OCI-LY1 (cell line): ENCODE measurements at regions not wholly inside any gene's neighbourhood (a gene's known extent, or its start where the extent isn't known, plus 50 kb on each side); places are given as distances from the start of the nearest gene placed in this dataset.
"Not testable (repeated sequence)": the region's sequence is repeated elsewhere in the genome, so short reads cannot be mapped to it uniquely, and the experiment has no call there.

Experiments used
- H2AFZ ChIP-seq: fragments of 200-600 bp; sonication (generic), shearing (Covaris generic); 2 replicates; pipeline ENCODE4 v1.6.0; 2014; ENCODE audit warnings: antibody characterized with exemption, mild to moderate bottlenecking, low read length
- H3F3A ChIP-seq: fragments of 200-600 bp; sonication (generic), shearing (Covaris generic); 2 replicates; pipeline ENCODE4 v1.6.0; 2014; ENCODE audit warnings: mild to moderate bottlenecking, antibody characterized with exemption, low read length, moderate library complexity; ENCODE audit not compliant: insufficient read depth
- H3K27ac ChIP-seq: fragments of 200-600 bp; sonication (generic); 2 replicates; pipeline ENCODE4 v1.5.1; 2014; ENCODE audit warnings: low read length, mixed run types, mild to moderate bottlenecking, low read depth; ENCODE audit not compliant: poor library complexity, severe bottlenecking
- H3K27me3 ChIP-seq: fragments of 200-600 bp; sonication (generic); 2 replicates; pipeline ENCODE4 v1.6.0; 2014; ENCODE audit warnings: antibody characterized with exemption, mild to moderate bottlenecking, low read length, moderate library complexity; ENCODE audit not compliant: insufficient read depth
- H3K36me3 ChIP-seq: fragments of 200-600 bp; sonication (generic); 2 replicates; pipeline ENCODE4 v1.6.1; 2014; ENCODE audit warnings: mild to moderate bottlenecking, antibody characterized with exemption, low read length, moderate library complexity, mixed read lengths; ENCODE audit not compliant: insufficient read depth
- H3K4me1 ChIP-seq: fragments of 200-600 bp; sonication (generic); 2 replicates; pipeline ENCODE4 v1.5.1; 2014; ENCODE audit warnings: mild to moderate bottlenecking, low read length, moderate library complexity; ENCODE audit not compliant: insufficient read depth, severe bottlenecking
- H3K4me2 ChIP-seq: fragments of 200-600 bp; sonication (generic), shearing (Covaris generic); 2 replicates; pipeline ENCODE4 v1.6.1; 2014; ENCODE audit warnings: low read length
- H3K4me3 ChIP-seq: fragments of 200-600 bp; sonication (generic); 2 replicates; pipeline ENCODE4 v1.5.1; 2014; ENCODE audit warnings: low read length, low read depth, mild to moderate bottlenecking, mixed read lengths; ENCODE audit not compliant: poor library complexity, severe bottlenecking
- H3K79me2 ChIP-seq: fragments of 200-600 bp; shearing (Covaris generic); 2 replicates; pipeline ENCODE4 v1.6.1; 2016; ENCODE audit warnings: mixed run types, low read length, mixed read lengths; ENCODE audit not compliant: insufficient read depth
- H3K9ac ChIP-seq: fragments of 200-600 bp; sonication (generic), shearing (Covaris generic); 2 replicates; pipeline ENCODE4 v1.6.1; 2014; ENCODE audit warnings: mild to moderate bottlenecking, low read length, mixed read lengths
- H3K9me2 ChIP-seq: fragments of 200-600 bp; sonication (generic), shearing (Covaris generic); 2 replicates; pipeline ENCODE4 v1.6.1; 2014; ENCODE audit warnings: low read depth, mild to moderate bottlenecking, low read length, mixed read lengths
- H3K9me3 ChIP-seq: fragments of 200-600 bp; shearing (Covaris generic); 2 replicates; pipeline ENCODE4 v1.6.1; 2014; ENCODE audit warnings: low read length, mixed read lengths
- H4K20me1 ChIP-seq: fragments of 200-600 bp; sonication (generic), shearing (Covaris generic); 2 replicates; pipeline ENCODE4 v1.6.0; 2016; ENCODE audit warnings: mild to moderate bottlenecking, low read length; ENCODE audit not compliant: insufficient read depth
- EZH2 ChIP-seq: fragments of 200-600 bp; sonication (generic), shearing (Covaris generic); IDR thresholded peaks from 2 replicates; pipeline ENCODE4 v1.8.0; 2017; ENCODE audit warnings: borderline replicate concordance, mixed run types, mild to moderate bottlenecking, antibody characterized with exemption, low read length, moderate library complexity, mixed read lengths
- TF ChIP-seq, protein P1 (sequence below): fragments of 200-600 bp; sonication (generic), shearing (Covaris generic); IDR thresholded peaks from 2 replicates; pipeline ENCODE4 v1.5.1; 2017; ENCODE audit warnings: mild to moderate bottlenecking, antibody characterized with exemption, low read length, moderate library complexity, mixed read lengths

DNA sequence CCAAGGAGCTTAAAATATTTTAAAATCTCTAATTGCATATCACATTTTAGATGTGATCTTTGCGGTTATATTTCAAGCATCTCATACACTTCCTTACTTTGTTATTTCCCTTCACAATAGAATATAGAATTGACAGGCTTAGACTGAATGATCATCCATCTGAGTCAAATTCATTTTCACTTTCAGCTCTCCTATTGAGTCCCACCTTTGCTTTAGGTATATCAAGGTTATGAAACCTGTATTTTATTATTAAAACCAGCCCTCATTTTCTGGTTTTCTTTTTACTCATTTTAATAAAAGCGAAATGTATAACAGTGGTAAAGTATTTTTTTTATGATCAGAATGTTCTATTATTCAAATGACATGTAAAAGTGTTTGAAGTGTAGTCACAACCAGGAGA is 162.9 kb upstream of the KYNU start:
- TF ChIP-seq, protein P1, sequence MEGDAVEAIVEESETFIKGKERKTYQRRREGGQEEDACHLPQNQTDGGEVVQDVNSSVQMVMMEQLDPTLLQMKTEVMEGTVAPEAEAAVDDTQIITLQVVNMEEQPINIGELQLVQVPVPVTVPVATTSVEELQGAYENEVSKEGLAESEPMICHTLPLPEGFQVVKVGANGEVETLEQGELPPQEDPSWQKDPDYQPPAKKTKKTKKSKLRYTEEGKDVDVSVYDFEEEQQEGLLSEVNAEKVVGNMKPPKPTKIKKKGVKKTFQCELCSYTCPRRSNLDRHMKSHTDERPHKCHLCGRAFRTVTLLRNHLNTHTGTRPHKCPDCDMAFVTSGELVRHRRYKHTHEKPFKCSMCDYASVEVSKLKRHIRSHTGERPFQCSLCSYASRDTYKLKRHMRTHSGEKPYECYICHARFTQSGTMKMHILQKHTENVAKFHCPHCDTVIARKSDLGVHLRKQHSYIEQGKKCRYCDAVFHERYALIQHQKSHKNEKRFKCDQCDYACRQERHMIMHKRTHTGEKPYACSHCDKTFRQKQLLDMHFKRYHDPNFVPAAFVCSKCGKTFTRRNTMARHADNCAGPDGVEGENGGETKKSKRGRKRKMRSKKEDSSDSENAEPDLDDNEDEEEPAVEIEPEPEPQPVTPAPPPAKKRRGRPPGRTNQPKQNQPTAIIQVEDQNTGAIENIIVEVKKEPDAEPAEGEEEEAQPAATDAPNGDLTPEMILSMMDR, result no peak
- TF ChIP-seq EZH2, result no peak
- Histone ChIP-seq H3K36me3 (no peaks in the 10 kb centered on the region), H4K20me1 (no peaks in the 10 kb centered on the region), H3F3A (no peaks in the 10 kb centered on the region), H2AFZ (no peak overlapping the region), H3K9me2 (no peaks in the 10 kb centered on the region), H3K9ac (no peak overlapping the region), H3K9me3 (no peaks in the 10 kb centered on the region), H3K27ac (no peak overlapping the region), H3K4me1 (no peaks in the 10 kb centered on the region), H3K27me3 (no peaks in the 10 kb centered on the region), H3K4me2 (no peak overlapping the region), H3K4me3 (no peak overlapping the region), H3K79me2 (no peaks in the 10 kb centered on the region)

DNA sequence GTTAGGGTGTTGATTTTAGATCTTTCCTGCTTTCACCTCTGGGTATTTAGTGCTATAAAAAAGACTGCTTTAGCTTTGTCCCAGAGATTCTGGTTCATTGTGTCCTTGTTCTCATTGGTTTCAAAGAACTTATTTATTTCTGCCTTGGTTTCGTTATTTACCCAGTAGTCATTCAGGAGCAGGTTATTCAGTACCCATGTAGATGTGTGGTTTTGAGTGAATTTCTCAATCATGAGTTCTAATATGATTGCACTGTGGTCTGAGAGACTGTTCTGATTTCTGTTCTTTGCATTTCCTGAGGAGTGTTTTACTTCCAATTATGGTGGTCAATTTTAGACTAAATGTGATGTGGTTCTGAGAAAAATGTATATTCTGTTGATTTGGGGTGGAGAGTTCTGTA is 167.1 kb upstream of the KYNU start:
- H3K9ac ChIP-seq, result no peak overlapping the region
- no peaks in the 10 kb centered on the region for H3K4me1 ChIP-seq
- H2AFZ ChIP-seq, result no peak overlapping the region
- H3K9me2 ChIP-seq, result no peaks in the 10 kb centered on the region
- no peak overlapping the region for H3K4me3 ChIP-seq
- no peaks in the 10 kb centered on the region for H3F3A ChIP-seq
- no peaks in the 10 kb centered on the region for H3K27me3 ChIP-seq
- H4K20me1 ChIP-seq, result no peaks in the 10 kb centered on the region
- TF ChIP-seq, protein P1, result no peak
- TF ChIP-seq EZH2, result no peak
- no peaks in the 10 kb centered on the region for H3K79me2 ChIP-seq
- H3K36me3 ChIP-seq, result no peaks in the 10 kb centered on the region
- no peaks in the 10 kb centered on the region for H3K9me3 ChIP-seq
- no peak overlapping the region for H3K27ac ChIP-seq
- H3K4me2 ChIP-seq, result no peak overlapping the region

DNA sequence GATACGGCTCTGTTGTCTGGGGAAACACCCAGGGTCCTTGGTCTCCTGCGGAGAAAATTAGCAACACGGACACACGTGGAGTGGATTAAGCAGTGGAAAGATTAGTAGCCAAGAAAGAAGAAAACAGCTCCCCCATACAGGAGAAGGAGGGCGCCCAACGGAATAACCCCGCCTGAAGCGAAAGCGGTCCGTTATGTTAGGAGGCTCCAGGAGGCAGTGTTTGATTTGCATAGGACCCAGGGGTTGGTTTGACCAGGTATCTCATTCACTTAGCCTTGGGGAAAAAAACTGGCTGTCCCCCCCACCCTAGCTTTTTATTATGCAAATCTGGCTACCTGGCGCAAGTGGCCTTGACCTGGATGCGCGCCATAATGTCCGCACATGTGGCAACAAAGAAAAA is 170.1 kb upstream of the KYNU start:
- Histone ChIP-seq H3K36me3 (no peaks in the 10 kb centered on the region), H3K79me2 (no peaks in the 10 kb centered on the region), H3K9me3 (no peaks in the 10 kb centered on the region), H3K4me3 (no peak overlapping the region), H3K9ac (no peak overlapping the region), H4K20me1 (no peaks in the 10 kb centered on the region), H3K9me2 (no peaks in the 10 kb centered on the region), H3F3A (no peaks in the 10 kb centered on the region), H3K4me2 (no peak overlapping the region), H3K27me3 (no peaks in the 10 kb centered on the region), H3K27ac (no peak overlapping the region), H2AFZ (no peak overlapping the region), H3K4me1 (no peaks in the 10 kb centered on the region)
- TF ChIP-seq, protein P1, result no peak
- no peak for TF ChIP-seq EZH2

DNA sequence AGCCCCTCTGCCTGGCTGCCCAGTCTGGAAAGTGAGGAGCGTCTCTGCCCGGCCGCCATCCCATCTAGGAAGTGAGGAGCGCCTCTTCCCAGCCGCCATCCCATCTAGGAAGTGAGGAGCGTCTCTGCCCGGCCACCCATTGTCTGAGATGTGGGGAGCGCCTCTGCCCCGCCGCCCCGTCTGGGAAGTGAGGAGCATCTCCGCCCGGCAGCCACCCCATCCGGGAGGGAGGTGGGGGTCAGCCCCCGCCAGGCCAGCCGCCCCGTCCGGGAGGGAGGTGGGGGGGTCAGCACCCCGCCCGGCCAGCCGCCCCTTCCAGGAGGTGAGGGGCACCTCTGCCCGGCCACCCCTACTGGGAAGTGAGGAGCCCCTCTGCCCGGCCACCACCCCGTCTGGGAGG is 175.1 kb upstream of the KYNU start:
- not testable (repeated sequence) for H3K4me2 ChIP-seq, H3K9me3 ChIP-seq

DNA sequence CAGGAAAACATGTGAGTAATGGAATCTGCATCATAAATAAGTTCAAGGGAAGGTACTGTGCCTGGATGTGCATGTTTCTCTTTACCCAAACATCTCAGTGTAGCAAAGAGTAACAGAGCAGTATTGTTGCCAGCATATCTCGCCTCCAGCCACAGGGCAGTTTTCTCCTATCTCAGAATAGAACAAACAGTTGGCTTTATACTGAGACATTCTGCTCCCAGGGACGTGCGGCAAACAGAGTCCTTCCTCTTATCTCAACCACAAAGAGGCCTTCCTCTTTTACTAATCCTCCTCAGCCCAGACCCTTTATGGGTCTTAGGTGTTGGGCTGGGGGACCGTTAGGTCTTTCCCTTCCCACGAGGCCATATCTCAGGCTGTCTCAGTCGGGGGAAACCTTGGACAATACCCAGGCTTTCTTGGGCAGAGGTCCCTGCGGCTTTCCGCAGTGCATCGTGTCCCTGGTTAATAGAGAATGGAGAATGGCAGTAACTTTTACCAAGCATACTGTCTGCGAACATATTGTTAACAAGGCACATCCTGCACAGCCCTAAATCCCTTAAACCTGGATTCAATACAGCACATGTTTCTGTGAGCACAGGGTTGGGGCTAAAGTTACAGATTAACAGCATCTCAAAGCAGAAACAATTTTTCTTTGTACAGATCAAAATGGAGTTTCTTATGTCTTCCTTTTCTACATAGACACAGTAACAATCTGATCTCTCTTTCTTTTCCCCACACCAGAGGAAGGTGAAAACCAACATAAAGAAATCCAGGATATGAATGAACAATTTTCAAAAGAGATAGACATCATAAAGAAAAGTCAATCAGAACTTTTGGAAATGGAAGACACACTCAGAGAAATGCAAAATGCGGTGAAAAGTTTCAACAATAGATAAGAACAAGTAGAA is 181.9 kb upstream of the KYNU start:
- not testable (repeated sequence) for H3K9me3 ChIP-seq, H3K79me2 ChIP-seq, H3F3A ChIP-seq, H3K9ac ChIP-seq, H4K20me1 ChIP-seq, H3K36me3 ChIP-seq, H3K27me3 ChIP-seq, H3K9me2 ChIP-seq, H3K27ac ChIP-seq, H3K4me2 ChIP-seq, H3K4me1 ChIP-seq, H2AFZ ChIP-seq, H3K4me3 ChIP-seq

More for the DNA sequence above, 175.1 kb upstream of the KYNU start:
- H3K36me3 ChIP-seq, H2AFZ ChIP-seq, H3K9me2 ChIP-seq, H4K20me1 ChIP-seq, H3K9ac ChIP-seq, H3K27ac ChIP-seq, H3K27me3 ChIP-seq, H3K4me1 ChIP-seq, H3F3A ChIP-seq, H3K79me2 ChIP-seq, H3K4me3 ChIP-seq: not testable (repeated sequence)
